ENCODE measurements at regions not wholly inside any gene's neighbourhood (a gene's known extent, or its start where the extent isn't known, plus 50 kb on each side); places are given as distances from the start of the nearest gene placed in this dataset.

DNA sequence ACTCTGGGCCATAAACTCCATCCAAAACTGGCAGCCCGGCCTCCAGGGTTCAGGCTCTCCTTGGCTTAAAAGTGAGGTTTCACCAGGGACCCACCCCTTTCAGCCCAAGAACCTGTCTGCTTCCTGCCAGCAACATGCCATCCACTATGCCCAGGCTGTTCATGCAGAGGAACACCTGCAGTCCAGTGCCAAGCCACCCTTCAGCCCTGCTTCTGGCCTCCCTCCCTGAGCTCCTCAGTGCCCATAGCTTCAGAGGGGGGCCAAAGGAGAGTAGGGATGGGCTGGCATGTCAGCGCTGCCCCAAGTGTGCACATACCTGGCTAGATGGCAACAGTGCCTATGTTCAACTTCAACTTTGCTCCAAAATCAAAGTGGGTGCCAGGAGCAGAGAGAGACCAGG, 166.9 kb upstream of the MRPS30 start (continued):
- TF ChIP-seq HMGXB4 (CRISPR knock-in tag; IDR thresholded peaks at IDR 0.05) (no peak), NR3C1 (CRISPR knock-in tag; conservative IDR thresholded peaks at IDR 0.05; ENCODE audit: low read depth) (no peak), E2F1 (CRISPR knock-in tag; IDR thresholded peaks at IDR 0.05) (no peak), ZNF121 (CRISPR knock-in tag; IDR thresholded peaks at IDR 0.05) (no peak), ZNF416 (CRISPR knock-in tag; IDR thresholded peaks at IDR 0.05) (no peak), NFATC4 (CRISPR knock-in tag; IDR thresholded peaks at IDR 0.05) (no peak)
- TF ChIP-seq, protein P1, sequence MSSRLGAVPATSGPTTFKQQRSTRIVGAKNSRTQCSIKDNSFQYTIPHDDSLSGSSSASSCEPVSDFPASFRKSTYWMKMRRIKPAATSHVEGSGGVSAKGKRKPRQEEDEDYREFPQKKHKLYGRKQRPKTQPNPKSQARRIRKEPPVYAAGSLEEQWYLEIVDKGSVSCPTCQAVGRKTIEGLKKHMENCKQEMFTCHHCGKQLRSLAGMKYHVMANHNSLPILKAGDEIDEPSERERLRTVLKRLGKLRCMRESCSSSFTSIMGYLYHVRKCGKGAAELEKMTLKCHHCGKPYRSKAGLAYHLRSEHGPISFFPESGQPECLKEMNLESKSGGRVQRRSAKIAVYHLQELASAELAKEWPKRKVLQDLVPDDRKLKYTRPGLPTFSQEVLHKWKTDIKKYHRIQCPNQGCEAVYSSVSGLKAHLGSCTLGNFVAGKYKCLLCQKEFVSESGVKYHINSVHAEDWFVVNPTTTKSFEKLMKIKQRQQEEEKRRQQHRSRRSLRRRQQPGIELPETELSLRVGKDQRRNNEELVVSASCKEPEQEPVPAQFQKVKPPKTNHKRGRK (CRISPR knock-in tag; IDR thresholded peaks at IDR 0.05; ENCODE audit: borderline replicate concordance): no peak
- TF ChIP-seq, protein P2, sequence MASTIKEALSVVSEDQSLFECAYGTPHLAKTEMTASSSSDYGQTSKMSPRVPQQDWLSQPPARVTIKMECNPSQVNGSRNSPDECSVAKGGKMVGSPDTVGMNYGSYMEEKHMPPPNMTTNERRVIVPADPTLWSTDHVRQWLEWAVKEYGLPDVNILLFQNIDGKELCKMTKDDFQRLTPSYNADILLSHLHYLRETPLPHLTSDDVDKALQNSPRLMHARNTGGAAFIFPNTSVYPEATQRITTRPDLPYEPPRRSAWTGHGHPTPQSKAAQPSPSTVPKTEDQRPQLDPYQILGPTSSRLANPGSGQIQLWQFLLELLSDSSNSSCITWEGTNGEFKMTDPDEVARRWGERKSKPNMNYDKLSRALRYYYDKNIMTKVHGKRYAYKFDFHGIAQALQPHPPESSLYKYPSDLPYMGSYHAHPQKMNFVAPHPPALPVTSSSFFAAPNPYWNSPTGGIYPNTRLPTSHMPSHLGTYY (CRISPR knock-in tag; IDR thresholded peaks at IDR 0.05): no peak
- TF ChIP-seq, protein P3, sequence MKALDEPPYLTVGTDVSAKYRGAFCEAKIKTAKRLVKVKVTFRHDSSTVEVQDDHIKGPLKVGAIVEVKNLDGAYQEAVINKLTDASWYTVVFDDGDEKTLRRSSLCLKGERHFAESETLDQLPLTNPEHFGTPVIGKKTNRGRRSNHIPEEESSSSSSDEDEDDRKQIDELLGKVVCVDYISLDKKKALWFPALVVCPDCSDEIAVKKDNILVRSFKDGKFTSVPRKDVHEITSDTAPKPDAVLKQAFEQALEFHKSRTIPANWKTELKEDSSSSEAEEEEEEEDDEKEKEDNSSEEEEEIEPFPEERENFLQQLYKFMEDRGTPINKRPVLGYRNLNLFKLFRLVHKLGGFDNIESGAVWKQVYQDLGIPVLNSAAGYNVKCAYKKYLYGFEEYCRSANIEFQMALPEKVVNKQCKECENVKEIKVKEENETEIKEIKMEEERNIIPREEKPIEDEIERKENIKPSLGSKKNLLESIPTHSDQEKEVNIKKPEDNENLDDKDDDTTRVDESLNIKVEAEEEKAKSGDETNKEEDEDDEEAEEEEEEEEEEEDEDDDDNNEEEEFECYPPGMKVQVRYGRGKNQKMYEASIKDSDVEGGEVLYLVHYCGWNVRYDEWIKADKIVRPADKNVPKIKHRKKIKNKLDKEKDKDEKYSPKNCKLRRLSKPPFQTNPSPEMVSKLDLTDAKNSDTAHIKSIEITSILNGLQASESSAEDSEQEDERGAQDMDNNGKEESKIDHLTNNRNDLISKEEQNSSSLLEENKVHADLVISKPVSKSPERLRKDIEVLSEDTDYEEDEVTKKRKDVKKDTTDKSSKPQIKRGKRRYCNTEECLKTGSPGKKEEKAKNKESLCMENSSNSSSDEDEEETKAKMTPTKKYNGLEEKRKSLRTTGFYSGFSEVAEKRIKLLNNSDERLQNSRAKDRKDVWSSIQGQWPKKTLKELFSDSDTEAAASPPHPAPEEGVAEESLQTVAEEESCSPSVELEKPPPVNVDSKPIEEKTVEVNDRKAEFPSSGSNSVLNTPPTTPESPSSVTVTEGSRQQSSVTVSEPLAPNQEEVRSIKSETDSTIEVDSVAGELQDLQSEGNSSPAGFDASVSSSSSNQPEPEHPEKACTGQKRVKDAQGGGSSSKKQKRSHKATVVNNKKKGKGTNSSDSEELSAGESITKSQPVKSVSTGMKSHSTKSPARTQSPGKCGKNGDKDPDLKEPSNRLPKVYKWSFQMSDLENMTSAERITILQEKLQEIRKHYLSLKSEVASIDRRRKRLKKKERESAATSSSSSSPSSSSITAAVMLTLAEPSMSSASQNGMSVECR (CRISPR knock-in tag; IDR thresholded peaks at IDR 0.05; ENCODE audit: borderline replicate concordance): no peak

- TF ChIP-seq MYBL2 (CRISPR knock-in tag; IDR thresholded peaks at IDR 0.05) (no peak), MAX (CRISPR knock-in tag; IDR thresholded peaks at IDR 0.05) (no peak), ZNF532 (CRISPR knock-in tag; IDR thresholded peaks at IDR 0.05; ENCODE audit: borderline replicate concordance) (no peak), ZNF281 (CRISPR knock-in tag; IDR thresholded peaks at IDR 0.05) (no peak)
- ChIA-PET POLR2A (no interaction called here), CTCF (interaction anchor here (0.9 kb wide), 1 partner anchor 133 kb away, joined by 4 read pairs; no protein-coding TSS in a partner anchor)
- Mint-ChIP-seq H3K27me3 (ENCODE audit: low read depth) (no peaks in the 10 kb centered on the region), H3K4me1 (no peaks in the 10 kb centered on the region), H3K4me3 (no peak overlapping the region), H3K36me3 (no peaks in the 10 kb centered on the region), H3K9me3 (no peaks in the 10 kb centered on the region), H3K27ac (no peak overlapping the region)
- ATAC-seq: no peak
- no peak for DNase-seq (ENCODE audit: low spot score)
Measured at GRCh38 chr5:44640945-44641456, 167.7 kb upstream of the MRPS30 start.
